MCF 10A (cell line): ENCODE measurements at regions not wholly inside any gene's neighbourhood (a gene's known extent, or its start where the extent isn't known, plus 50 kb on each side); places are given as distances from the start of the nearest gene placed in this dataset.

Experiments
- BruUV-seq: library from RNA; stranded (reverse); fragments of 400-500 nt; replicated peaks from 2 replicates; lab custom pipeline; 2021; lab: Mats Ljungman, UMichigan
- CTCF ChIA-PET: fragments of 300-600 bp; sonication (Branson Sonifier 250); formaldehyde crosslinking; extraction: SDS; loops from one replicate; lab custom pipeline; 2021; ENCODE audit warnings: antibody characterized with exemption, inconsistent platforms; lab: Yijun Ruan, JAX
- POLR2A ChIA-PET: fragments of 300-600, 350-650 bp; sonication (Branson Sonifier 250); formaldehyde crosslinking; extraction: SDS; loops from one replicate; lab custom pipeline; 2020; ENCODE audit warnings: antibody characterized with exemption, inconsistent platforms; lab: Yijun Ruan, JAX
- DNase-seq: peaks from one replicate; pipeline ENCODE4 v3.0.0-alpha.2; 2018; ENCODE audit not compliant: unreplicated experiment
- H3K27ac Mint-ChIP-seq: one replicate; pipeline ENCODE4 v1.8.0; 2022; ENCODE audit warnings: mild to moderate bottlenecking, low read depth, mixed read lengths; ENCODE audit not compliant: unreplicated experiment
- H3K27me3 Mint-ChIP-seq: one replicate; pipeline ENCODE4 v1.8.0; 2022; ENCODE audit warnings: mixed read lengths; ENCODE audit not compliant: insufficient read depth, unreplicated experiment
- H3K36me3 Mint-ChIP-seq: one replicate; pipeline ENCODE4 v1.8.0; 2022; ENCODE audit warnings: mild to moderate bottlenecking, moderate library complexity, mixed read lengths; ENCODE audit not compliant: insufficient read depth, unreplicated experiment
- H3K4me1 Mint-ChIP-seq: one replicate; pipeline ENCODE4 v1.8.0; 2022; ENCODE audit warnings: mixed read lengths; ENCODE audit not compliant: insufficient read depth, unreplicated experiment
- H3K4me3 Mint-ChIP-seq: one replicate; pipeline ENCODE4 v1.8.0; 2022; ENCODE audit warnings: mild to moderate bottlenecking, moderate library complexity, mixed read lengths; ENCODE audit not compliant: unreplicated experiment
- H3K9me3 Mint-ChIP-seq: one replicate; pipeline ENCODE4 v1.8.0; 2022; ENCODE audit warnings: mixed read lengths; ENCODE audit not compliant: unreplicated experiment
- intact Hi-C: fragments of 100-400 bp; cut with micrococcal nuclease; formaldehyde crosslinking; loops from 2 replicates; pipeline ENCODE4 v1.14.1; 2022
- TF ChIP-seq, protein P1 (sequence below): fragments of 200-600 bp; IDR thresholded peaks from one replicate; pipeline ENCODE4 v1.8.0; 2022; ENCODE audit warnings: antibody characterized with exemption, mild to moderate bottlenecking; ENCODE audit not compliant: unreplicated experiment

DNA sequence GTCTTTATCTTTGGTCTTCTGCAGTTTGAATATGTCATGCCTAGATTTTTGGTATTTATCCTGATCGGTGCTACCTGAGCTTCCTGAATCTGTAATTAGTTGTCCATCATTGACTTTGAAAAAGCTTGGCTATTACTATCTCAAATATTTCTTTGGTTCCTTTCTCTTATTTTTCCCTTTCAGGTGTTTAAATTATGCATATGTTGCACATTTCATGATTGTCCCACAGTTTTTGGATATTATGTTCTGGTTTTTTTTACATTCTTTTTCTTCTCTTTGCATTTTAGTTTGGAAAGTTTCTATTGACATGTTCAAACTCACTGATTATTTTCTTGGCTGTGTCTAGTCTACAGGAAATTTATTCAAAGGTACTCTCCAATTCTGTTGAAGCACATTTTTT lies 840.3 kb upstream of the LRRC4C start:
- peaks cover 6% of the 10 kb centered on the region for H3K36me3 Mint-ChIP-seq
- no peak overlapping the region for H3K4me3 Mint-ChIP-seq
- no peaks in the 10 kb centered on the region for H3K9me3 Mint-ChIP-seq
- BruUV-seq, result no TSS peak
- H3K27me3 Mint-ChIP-seq, result no peaks in the 10 kb centered on the region
- ChIA-PET POLR2A (no interaction called here), CTCF (no interaction called here)
- H3K27ac Mint-ChIP-seq, result no peak overlapping the region
- intact Hi-C loops, result no loop called here
- TF ChIP-seq, protein P1, sequence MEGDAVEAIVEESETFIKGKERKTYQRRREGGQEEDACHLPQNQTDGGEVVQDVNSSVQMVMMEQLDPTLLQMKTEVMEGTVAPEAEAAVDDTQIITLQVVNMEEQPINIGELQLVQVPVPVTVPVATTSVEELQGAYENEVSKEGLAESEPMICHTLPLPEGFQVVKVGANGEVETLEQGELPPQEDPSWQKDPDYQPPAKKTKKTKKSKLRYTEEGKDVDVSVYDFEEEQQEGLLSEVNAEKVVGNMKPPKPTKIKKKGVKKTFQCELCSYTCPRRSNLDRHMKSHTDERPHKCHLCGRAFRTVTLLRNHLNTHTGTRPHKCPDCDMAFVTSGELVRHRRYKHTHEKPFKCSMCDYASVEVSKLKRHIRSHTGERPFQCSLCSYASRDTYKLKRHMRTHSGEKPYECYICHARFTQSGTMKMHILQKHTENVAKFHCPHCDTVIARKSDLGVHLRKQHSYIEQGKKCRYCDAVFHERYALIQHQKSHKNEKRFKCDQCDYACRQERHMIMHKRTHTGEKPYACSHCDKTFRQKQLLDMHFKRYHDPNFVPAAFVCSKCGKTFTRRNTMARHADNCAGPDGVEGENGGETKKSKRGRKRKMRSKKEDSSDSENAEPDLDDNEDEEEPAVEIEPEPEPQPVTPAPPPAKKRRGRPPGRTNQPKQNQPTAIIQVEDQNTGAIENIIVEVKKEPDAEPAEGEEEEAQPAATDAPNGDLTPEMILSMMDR, result no peak
- no peak for DNase-seq
- H3K4me1 Mint-ChIP-seq, result no peaks in the 10 kb centered on the region

DNA sequence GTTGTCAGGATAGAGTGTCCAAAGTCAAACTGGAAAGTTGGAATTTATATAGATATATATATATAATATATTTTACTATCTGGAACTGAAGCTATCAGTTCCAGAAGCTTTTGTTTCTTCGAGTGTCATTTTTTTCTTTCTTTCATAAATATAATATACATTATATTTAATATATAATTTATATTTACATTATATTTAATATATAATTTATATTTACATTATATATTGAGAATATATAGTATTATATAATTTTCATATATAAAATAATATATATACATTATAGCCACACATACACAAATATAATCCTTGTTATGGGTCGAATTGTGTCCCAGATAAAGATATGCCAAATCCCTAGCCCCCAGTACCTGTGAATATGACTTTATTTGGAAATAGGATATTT lies 842.3 kb upstream of the LRRC4C start:
- no TSS peak for BruUV-seq
- intact Hi-C loops, result no loop called here
- TF ChIP-seq, protein P1, result no peak
- no peaks in the 10 kb centered on the region for H3K27me3 Mint-ChIP-seq
- DNase-seq, result no peak
- H3K36me3 Mint-ChIP-seq, result peaks cover 6% of the 10 kb centered on the region
- H3K4me3 Mint-ChIP-seq, result no peak overlapping the region
- H3K9me3 Mint-ChIP-seq, result no peaks in the 10 kb centered on the region
- CTCF ChIA-PET, result no interaction called here
- no peak overlapping the region for H3K27ac Mint-ChIP-seq
- POLR2A ChIA-PET, result no interaction called here
- H3K4me1 Mint-ChIP-seq, result no peaks in the 10 kb centered on the region

DNA sequence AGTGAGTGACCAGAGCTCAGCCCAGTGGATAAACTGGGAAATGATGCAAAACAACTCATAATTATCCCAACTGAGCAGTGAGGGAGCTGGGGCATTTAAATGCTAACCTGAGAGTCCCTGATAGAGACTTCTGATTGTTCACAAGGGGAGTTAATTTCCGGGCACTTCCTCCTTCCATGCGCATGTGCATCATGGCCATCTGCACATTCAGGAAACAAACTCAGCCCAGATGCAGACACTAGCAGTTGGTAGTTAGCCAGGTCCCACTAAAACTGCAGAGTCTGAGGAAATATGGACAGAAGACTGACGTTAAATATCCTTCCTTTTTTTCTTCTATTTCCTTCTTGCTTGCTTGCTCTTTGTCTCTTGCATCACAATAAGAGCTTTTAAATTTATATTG lies 852.1 kb upstream of the LRRC4C start:
- Mint-ChIP-seq H3K9me3 (peaks cover 8% of the 10 kb centered on the region), H3K27ac (no peak overlapping the region), H3K36me3 (no peaks in the 10 kb centered on the region), H3K4me3 (no peak overlapping the region), H3K4me1 (no peaks in the 10 kb centered on the region), H3K27me3 (no peaks in the 10 kb centered on the region)
- BruUV-seq, result no TSS peak
- CTCF ChIA-PET, result interaction anchor here (0.6 kb wide), 1 partner anchor 106 kb away, joined by 3 read pairs; no protein-coding TSS in a partner anchor
- TF ChIP-seq, protein P1, result no peak
- POLR2A ChIA-PET, result no interaction called here
- intact Hi-C loops, result no loop called here
- DNase-seq, result no peak

DNA sequence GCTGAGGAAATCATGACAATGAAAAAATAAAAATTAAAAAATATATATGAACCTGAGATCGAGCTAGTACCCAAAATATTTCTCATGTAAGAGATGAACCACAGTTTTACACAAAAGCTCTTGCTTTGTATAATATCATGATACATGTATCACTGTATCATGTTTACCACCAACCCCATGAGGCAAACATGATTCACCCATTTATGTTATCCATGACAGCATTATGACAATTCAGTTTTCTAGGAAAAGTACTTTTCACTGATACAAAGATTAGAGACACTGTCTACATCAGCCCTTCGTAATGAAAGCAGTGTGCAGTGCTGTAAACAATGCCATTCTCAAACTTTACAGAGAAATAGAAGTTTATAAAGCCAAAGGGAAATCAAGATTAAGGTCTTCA lies 852.5 kb upstream of the LRRC4C start:
- TF ChIP-seq, protein P1, result no peak
- Mint-ChIP-seq H3K27ac (no peak overlapping the region), H3K9me3 (peaks cover 8% of the 10 kb centered on the region), H3K27me3 (no peaks in the 10 kb centered on the region), H3K4me3 (no peak overlapping the region), H3K36me3 (no peaks in the 10 kb centered on the region), H3K4me1 (no peaks in the 10 kb centered on the region)
- intact Hi-C loops, result no loop called here
- no peak for DNase-seq
- CTCF ChIA-PET, result interaction anchor here (0.6 kb wide), 1 partner anchor 107 kb away, joined by 3 read pairs; no protein-coding TSS in a partner anchor
- no TSS peak for BruUV-seq
- POLR2A ChIA-PET, result no interaction called here
